AG09309 (cell line): ENCODE measurements at regions not wholly inside any gene's neighbourhood (a gene's known extent, or its start where the extent isn't known, plus 50 kb on each side); places are given as distances from the start of the nearest gene placed in this dataset.

Experiments used
- DNase-seq: peaks from one replicate; pipeline ENCODE4 v3.0.0-alpha.2; 2010; ENCODE audit warnings: low read depth
- H3K4me3 ChIP-seq: 2 replicates; pipeline ENCODE4 v1.5.1; 2011; ENCODE audit warnings: mild to moderate bottlenecking, low read depth, low read length, moderate library complexity; ENCODE audit not compliant: control insufficient read depth
- CTCF ChIP-seq: IDR thresholded peaks from 2 replicates; pipeline ENCODE4 v1.5.1; 2011; ENCODE audit warnings: mild to moderate bottlenecking, low read depth, low read length, inconsistent platforms; ENCODE audit not compliant: insufficient read depth, control insufficient read depth; ENCODE audit errors: missing control alignments

DNA sequence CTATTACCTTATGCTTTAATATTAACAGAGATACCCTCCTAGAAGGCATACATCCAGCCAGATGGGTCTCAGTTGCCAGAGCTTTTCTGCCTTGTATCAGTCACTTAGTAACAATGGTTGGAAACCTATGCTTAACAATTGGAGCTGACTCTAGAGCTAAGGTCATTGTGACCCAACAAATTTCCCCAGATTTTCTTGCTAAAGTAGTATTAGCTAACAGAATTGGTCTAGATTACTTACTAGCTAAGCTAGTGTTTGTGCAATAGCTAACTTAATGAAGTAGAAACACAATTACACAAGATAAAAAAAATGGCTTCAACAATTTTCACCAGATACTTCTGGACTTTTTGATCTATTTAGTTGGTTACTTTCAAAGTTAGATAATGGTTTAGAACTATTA is 236.9 kb downstream of the NSUN3 start:
- no peak for TF ChIP-seq CTCF
- no peak for DNase-seq
- H3K4me3 ChIP-seq = no peak overlapping the region

- no peak for TF ChIP-seq CTCF
Measured at GRCh38 chr3:94301366-94301765, 238.5 kb downstream of the NSUN3 start.

DNA sequence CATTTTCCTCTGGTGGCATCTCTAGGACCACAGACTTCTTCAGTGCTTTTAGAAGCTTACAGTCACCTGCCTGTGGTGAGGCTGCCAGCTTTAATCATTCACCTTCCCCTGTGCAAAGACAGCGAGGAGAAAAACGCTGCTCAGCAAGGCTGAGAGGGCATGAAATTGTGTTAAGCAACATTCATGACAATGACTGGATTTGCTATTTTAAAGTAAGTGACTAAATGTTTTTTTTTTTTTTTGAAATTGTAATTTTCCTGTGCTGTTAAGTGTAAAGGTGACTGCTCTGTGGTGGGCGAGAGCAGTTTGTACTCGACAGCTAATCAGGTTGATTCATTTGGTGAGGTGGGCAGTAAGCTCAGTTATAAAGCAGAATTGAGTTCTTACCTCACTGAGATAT is 240.4 kb downstream of the NSUN3 start:
- TF ChIP-seq CTCF = no peak
- H3K4me3 ChIP-seq = no peak overlapping the region
- no peak for DNase-seq

More at GRCh38 chr3:94301366-94301765, 238.5 kb downstream of the NSUN3 start:
- no peak overlapping the region for H3K4me3 ChIP-seq
- DNase-seq = no peak

- no peak for TF ChIP-seq CTCF
- no peak for DNase-seq
- no peak overlapping the region for H3K4me3 ChIP-seq
Measured at GRCh38 chr3:94303897-94304296, 241.0 kb downstream of the NSUN3 start.

DNA sequence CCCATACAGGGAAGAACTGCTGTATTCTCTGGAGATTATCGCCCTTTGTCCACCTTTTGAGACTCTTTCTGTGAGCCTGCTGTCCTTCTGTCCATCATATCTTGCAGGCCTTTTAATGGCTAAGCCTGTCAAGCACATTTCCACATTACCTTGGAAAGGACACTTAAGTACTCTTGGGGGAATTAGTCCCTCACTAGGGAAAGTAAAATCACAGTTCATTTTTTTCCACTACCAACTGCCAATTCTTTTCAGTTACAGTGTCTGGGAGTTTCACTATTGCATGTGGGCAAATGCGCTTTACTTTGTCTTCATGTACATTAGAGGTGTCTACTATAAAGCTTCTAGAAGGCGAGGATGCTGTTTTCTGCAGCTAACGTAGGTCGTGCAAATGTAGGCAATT is 242.1 kb downstream of the NSUN3 start:
- DNase-seq = no peak
- no peak overlapping the region for H3K4me3 ChIP-seq
- no peak for TF ChIP-seq CTCF

GRCh38 chr3:94305835-94306611 is 243.2 kb downstream of the NSUN3 start:
- no peak for DNase-seq
- H3K4me3 ChIP-seq = no peak overlapping the region
- no peak for TF ChIP-seq CTCF

- no peak overlapping the region for H3K4me3 ChIP-seq
- TF ChIP-seq CTCF = no peak
- no peak for DNase-seq
Measured at GRCh38 chr3:94307588-94307987, 244.7 kb downstream of the NSUN3 start.
